ENCODE measurements at regions not wholly inside any gene's neighbourhood (a gene's known extent, or its start where the extent isn't known, plus 50 kb on each side); places are given as distances from the start of the nearest gene placed in this dataset.

DNA sequence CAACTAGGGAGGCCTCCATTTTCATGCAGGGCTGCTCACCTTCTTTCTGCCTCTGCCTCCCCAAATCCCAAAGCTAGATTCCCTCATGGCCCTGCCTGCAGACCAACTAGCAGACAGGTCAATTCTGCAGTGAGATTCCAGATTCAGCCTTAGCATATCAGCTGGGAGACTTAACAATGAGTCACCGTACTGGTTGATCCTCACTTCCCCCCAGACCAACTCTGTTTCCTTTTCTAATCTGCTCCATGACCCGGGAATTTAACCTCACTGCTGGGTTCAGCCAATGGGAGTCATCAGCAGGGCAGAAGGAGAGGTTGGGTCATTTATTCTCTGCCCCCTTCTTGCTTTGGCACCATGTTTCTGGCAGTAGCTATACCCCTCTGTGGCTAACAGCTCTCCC is 140.6 kb upstream of the GRIK3 start:
- Histone ChIP-seq H3K4me2 (ENCODE audit: low read depth, low read length, poor library complexity, severe bottlenecking) (no peak overlapping the region), H4K20me1 (ENCODE audit: low read depth, low read length) (no peaks in the 10 kb centered on the region)

DNA sequence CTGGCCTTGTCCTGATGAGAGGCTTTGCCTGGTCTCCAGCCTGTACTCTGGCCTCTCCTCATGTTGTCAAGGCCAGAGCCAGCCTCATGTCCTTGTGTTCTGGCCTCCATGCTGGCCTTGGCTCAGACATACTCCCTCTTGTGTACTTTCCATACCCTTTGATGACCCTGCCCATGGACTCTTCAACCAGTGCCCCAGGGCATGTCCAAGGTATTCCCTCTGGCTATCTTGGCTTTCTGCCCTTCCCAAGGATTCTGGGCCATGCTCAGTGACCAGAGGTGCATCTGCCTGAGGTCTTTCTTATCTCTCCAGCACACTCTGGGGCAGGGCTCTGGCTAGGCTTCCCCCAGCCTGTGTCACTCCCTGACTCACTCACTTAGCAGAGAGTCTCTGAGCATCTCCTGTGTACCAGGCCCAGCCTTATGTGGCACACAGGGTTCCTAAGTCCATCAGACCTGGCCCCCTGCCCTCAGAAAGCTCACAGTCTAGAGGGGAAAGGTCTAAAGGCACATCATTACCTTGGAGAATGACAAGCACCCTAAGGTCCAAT is 141.4 kb upstream of the GRIK3 start:
- TF ChIP-seq EZH2phosphoT487 (conservative IDR thresholded peaks at IDR 0.05; ENCODE audit: low read length) = no peak
- TF ChIP-seq, protein P1, sequence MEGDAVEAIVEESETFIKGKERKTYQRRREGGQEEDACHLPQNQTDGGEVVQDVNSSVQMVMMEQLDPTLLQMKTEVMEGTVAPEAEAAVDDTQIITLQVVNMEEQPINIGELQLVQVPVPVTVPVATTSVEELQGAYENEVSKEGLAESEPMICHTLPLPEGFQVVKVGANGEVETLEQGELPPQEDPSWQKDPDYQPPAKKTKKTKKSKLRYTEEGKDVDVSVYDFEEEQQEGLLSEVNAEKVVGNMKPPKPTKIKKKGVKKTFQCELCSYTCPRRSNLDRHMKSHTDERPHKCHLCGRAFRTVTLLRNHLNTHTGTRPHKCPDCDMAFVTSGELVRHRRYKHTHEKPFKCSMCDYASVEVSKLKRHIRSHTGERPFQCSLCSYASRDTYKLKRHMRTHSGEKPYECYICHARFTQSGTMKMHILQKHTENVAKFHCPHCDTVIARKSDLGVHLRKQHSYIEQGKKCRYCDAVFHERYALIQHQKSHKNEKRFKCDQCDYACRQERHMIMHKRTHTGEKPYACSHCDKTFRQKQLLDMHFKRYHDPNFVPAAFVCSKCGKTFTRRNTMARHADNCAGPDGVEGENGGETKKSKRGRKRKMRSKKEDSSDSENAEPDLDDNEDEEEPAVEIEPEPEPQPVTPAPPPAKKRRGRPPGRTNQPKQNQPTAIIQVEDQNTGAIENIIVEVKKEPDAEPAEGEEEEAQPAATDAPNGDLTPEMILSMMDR (IDR thresholded peaks at IDR 0.05; ENCODE audit: insufficient read depth, low read length, poor library complexity, severe bottlenecking) = no peak
- Histone ChIP-seq H3K9me2 (replicated peaks; ENCODE audit: insufficient read depth, low read length) (no peaks in the 10 kb centered on the region), H3K36me3 (ENCODE audit: low read length) (no peaks in the 10 kb centered on the region), H3K79me2 (ENCODE audit: insufficient read depth, low read length) (no peaks in the 10 kb centered on the region), H3K27ac (ENCODE audit: low read depth, low read length) (no peak overlapping the region), H4K20me1 (ENCODE audit: low read depth, low read length) (no peaks in the 10 kb centered on the region), H3K4me3 (ENCODE audit: insufficient read depth, low read length, poor library complexity, severe bottlenecking) (no peak overlapping the region), H2AFZ (ENCODE audit: low read depth, low read length, severe bottlenecking) (no peak overlapping the region), H3K4me2 (ENCODE audit: low read depth, low read length, poor library complexity, severe bottlenecking) (no peak overlapping the region), H3F3A (ENCODE audit: insufficient read depth) (no peaks in the 10 kb centered on the region), H3K9me3 (ENCODE audit: insufficient read depth, low read length) (no peaks in the 10 kb centered on the region), H3K27me3 (ENCODE audit: low read length) (no peaks in the 10 kb centered on the region), H3K9ac (ENCODE audit: low read length) (no peak overlapping the region)

More for the DNA sequence above, 140.6 kb upstream of the GRIK3 start:
- H3K9me2 ChIP-seq (replicated peaks; ENCODE audit: insufficient read depth, low read length) = no peaks in the 10 kb centered on the region
- no peak overlapping the region for H3K27ac ChIP-seq (ENCODE audit: low read depth, low read length)
- no peaks in the 10 kb centered on the region for H3K79me2 ChIP-seq (ENCODE audit: insufficient read depth, low read length)
- no peaks in the 10 kb centered on the region for H3K36me3 ChIP-seq (ENCODE audit: low read length)
- H3F3A ChIP-seq (ENCODE audit: insufficient read depth) = no peaks in the 10 kb centered on the region
- H3K9me3 ChIP-seq (ENCODE audit: insufficient read depth, low read length) = no peaks in the 10 kb centered on the region
- TF ChIP-seq, protein P1 (IDR thresholded peaks at IDR 0.05; ENCODE audit: insufficient read depth, low read length, poor library complexity, severe bottlenecking) = no peak
- no peak for TF ChIP-seq EZH2phosphoT487 (conservative IDR thresholded peaks at IDR 0.05; ENCODE audit: low read length)
- H3K27me3 ChIP-seq (ENCODE audit: low read length) = no peaks in the 10 kb centered on the region
- H3K9ac ChIP-seq (ENCODE audit: low read length) = no peak overlapping the region
- no peak overlapping the region for H3K4me3 ChIP-seq (ENCODE audit: insufficient read depth, low read length, poor library complexity, severe bottlenecking)
- no peak overlapping the region for H2AFZ ChIP-seq (ENCODE audit: low read depth, low read length, severe bottlenecking)

DNA sequence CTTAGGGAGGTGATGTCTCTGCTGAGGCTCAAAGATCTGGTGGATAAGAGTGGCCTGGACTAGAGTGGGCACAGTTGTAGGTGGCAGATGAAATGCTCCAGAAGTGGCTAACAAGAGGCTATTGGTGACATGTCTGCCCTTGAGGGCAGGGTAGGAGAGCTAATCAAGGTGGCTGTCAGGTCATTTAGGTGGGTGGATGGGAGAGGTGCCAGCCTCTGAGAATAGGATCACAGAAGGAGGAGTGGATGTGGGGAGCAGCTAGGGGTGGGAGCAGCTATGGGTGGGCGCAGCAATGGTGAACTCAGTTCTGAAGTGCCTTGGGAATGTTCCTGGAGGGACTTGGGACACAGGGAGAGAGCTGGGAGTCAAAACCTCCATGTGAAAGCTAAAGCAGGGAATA is 142.0 kb upstream of the GRIK3 start:
- no peak overlapping the region for H3K9ac ChIP-seq (ENCODE audit: low read length)
- no peaks in the 10 kb centered on the region for H3K36me3 ChIP-seq (ENCODE audit: low read length)
- H3K9me3 ChIP-seq (ENCODE audit: insufficient read depth, low read length) = no peaks in the 10 kb centered on the region
- H4K20me1 ChIP-seq (ENCODE audit: low read depth, low read length) = no peaks in the 10 kb centered on the region
- no peaks in the 10 kb centered on the region for H3K9me2 ChIP-seq (replicated peaks; ENCODE audit: insufficient read depth, low read length)
- H3K4me2 ChIP-seq (ENCODE audit: low read depth, low read length, poor library complexity, severe bottlenecking) = no peak overlapping the region
- H3K4me3 ChIP-seq (ENCODE audit: insufficient read depth, low read length, poor library complexity, severe bottlenecking) = no peak overlapping the region
- no peaks in the 10 kb centered on the region for H3K79me2 ChIP-seq (ENCODE audit: insufficient read depth, low read length)
- H3K27me3 ChIP-seq (ENCODE audit: low read length) = no peaks in the 10 kb centered on the region
- no peaks in the 10 kb centered on the region for H3F3A ChIP-seq (ENCODE audit: insufficient read depth)
- TF ChIP-seq, protein P1 (IDR thresholded peaks at IDR 0.05; ENCODE audit: insufficient read depth, low read length, poor library complexity, severe bottlenecking) = no peak
- no peak for TF ChIP-seq EZH2phosphoT487 (conservative IDR thresholded peaks at IDR 0.05; ENCODE audit: low read length)
- no peak overlapping the region for H2AFZ ChIP-seq (ENCODE audit: low read depth, low read length, severe bottlenecking)
- no peak overlapping the region for H3K27ac ChIP-seq (ENCODE audit: low read depth, low read length)

All from SU-DHL-6 (cell line).